HCT116 (cell line): ENCODE measurements at regions not wholly inside any gene's neighbourhood (a gene's known extent, or its start where the extent isn't known, plus 50 kb on each side); places are given as distances from the start of the nearest gene placed in this dataset.

ENCODE experiments used
- ATAC-seq: fragments of 200-7000 bp; cut with Tn5 transposase; 2 replicates; pipeline ENCODE4 v1.9.1; 2020; ENCODE audit warnings: mild to moderate bottlenecking, moderate library complexity
- BruUV-seq: library from RNA; stranded (reverse); fragments of 400-500 nt; replicated peaks from 2 replicates; lab custom pipeline; 2021; lab: Mats Ljungman, UMichigan
- CTCF ChIA-PET: fragments of 300-600 bp; sonication (Branson Sonifier 250); formaldehyde crosslinking; loops from one replicate; lab custom pipeline; 2021; ENCODE audit warnings: antibody characterized with exemption; lab: Charles Lee
- POLR2A ChIA-PET: fragments of 300-600, 350-600 bp; sonication (Branson Sonifier 250); formaldehyde crosslinking; loops from one replicate; lab custom pipeline; 2021; ENCODE audit warnings: antibody characterized with exemption; lab: Charles Lee
- RAD21 ChIA-PET, 2 experiments: fragments of 300-600 bp; sonication (Branson Sonifier 250); formaldehyde crosslinking; loops; one replicate each; lab custom pipeline; 2023; ENCODE audit warnings: low total read pairs in 2 of 2; ENCODE audit not compliant: uncharacterized antibody in 2 of 2, unreplicated experiment in 2 of 2, low non-redundant PET in 1 of 2; lab: Charles Lee
- DNase-seq: peaks from one replicate; pipeline ENCODE4 v3.0.0-alpha.2; 2010; ENCODE audit warnings: low read depth, low spot score
- H2AFZ ChIP-seq: fragments of 200-600 bp; shearing (Covaris generic), sonication (generic); 2 replicates; pipeline ENCODE4 v1.6.1; 2017; ENCODE audit warnings: low read depth, mixed run types, mixed read lengths, antibody characterized with exemption, low read length; ENCODE audit not compliant: poor library complexity, severe bottlenecking
- H3K27ac ChIP-seq: 2 replicates; pipeline ENCODE4 v1.5.1; 2012; ENCODE audit warnings: low read depth, low read length
- H3K27me3 ChIP-seq: fragments of 200-600 bp; sonication (generic); 2 replicates; pipeline ENCODE4 v1.6.1; 2016; ENCODE audit warnings: mixed run types, low read length, mixed read lengths; ENCODE audit not compliant: insufficient read depth
- H3K36me3 ChIP-seq, 2 experiments: fragments of 200-500 bp in 1 of 2; fragments of 200-600 bp in 1 of 2; sonication (Bioruptor generic) in 1 of 2; sonication (generic) in 1 of 2; 2 replicates each; pipeline versions ENCODE4 v1.5.1 to v1.6.1; 2014 to 2016; ENCODE audit warnings: low read length in 2 of 2, inconsistent platforms in 1 of 2, mixed read lengths in 1 of 2, mixed run types in 1 of 2; ENCODE audit not compliant: insufficient read depth in 2 of 2, control insufficient read depth in 1 of 2
- H3K4me1 ChIP-seq, 2 experiments: fragments of 200-600 bp in 1 of 2; sonication (generic) in 1 of 2; 2 replicates each; pipeline versions ENCODE4 v1.5.1 to v1.6.1; 2012 to 2017; ENCODE audit warnings: low read length in 2 of 2, inconsistent platforms in 1 of 2, mild to moderate bottlenecking in 1 of 2, mixed read lengths in 1 of 2, mixed run types in 1 of 2, moderate library complexity in 1 of 2; ENCODE audit not compliant: insufficient read depth in 2 of 2, control insufficient read depth in 1 of 2
- H3K4me2 ChIP-seq: fragments of 200-600 bp; sonication (generic); 2 replicates; pipeline ENCODE4 v1.6.1; 2017; ENCODE audit warnings: mixed run types, low read length, mixed read lengths
- H3K4me3 ChIP-seq, 2 experiments: fragments of 200-600 bp in 1 of 2; sonication (generic) in 1 of 2; replicated peaks in 1 of 2; 2 replicates each; pipeline ENCODE4 v1.5.1; 2011 to 2016; ENCODE audit warnings: low read length in 2 of 2, control low read depth in 1 of 2, low read depth in 1 of 2, mild to moderate bottlenecking in 1 of 2, mixed read lengths in 1 of 2, mixed run types in 1 of 2
- H3K79me2 ChIP-seq: fragments of 200-600 bp; sonication (generic); 2 replicates; pipeline ENCODE4 v1.6.1; 2017; ENCODE audit warnings: mild to moderate bottlenecking, mixed run types, low read length, moderate library complexity, mixed read lengths; ENCODE audit not compliant: insufficient read depth
- H3K9ac ChIP-seq: fragments of 200-600 bp; sonication (generic); 2 replicates; pipeline ENCODE4 v1.6.1; 2016; ENCODE audit warnings: low read length, mixed read lengths
- H3K9me2 ChIP-seq: fragments of 200-600 bp; sonication (generic), shearing (Covaris generic); 2 replicates; pipeline ENCODE4 v1.6.1; 2017; ENCODE audit warnings: mixed run types, mild to moderate bottlenecking, moderate library complexity; ENCODE audit not compliant: insufficient read depth
- H3K9me3 ChIP-seq, 2 experiments: fragments of 200-500 bp in 1 of 2; fragments of 200-600 bp in 1 of 2; sonication (Bioruptor generic) in 1 of 2; sonication (generic) in 1 of 2; 2 replicates each; pipeline ENCODE4 v1.6.1; 2014 to 2017; ENCODE audit warnings: low read length in 2 of 2, mixed read lengths in 2 of 2, inconsistent platforms in 1 of 2, low read depth in 1 of 2, mild to moderate bottlenecking in 1 of 2, mixed run types in 1 of 2, moderate library complexity in 1 of 2; ENCODE audit not compliant: control insufficient read depth in 1 of 2, insufficient read depth in 1 of 2
- H4K20me1 ChIP-seq: fragments of 200-600 bp; sonication (generic), shearing (Covaris generic); 2 replicates; pipeline ENCODE4 v1.6.1; 2017; ENCODE audit warnings: mixed run types, mild to moderate bottlenecking, moderate library complexity; ENCODE audit not compliant: insufficient read depth
- ATF3 ChIP-seq: IDR thresholded peaks from 2 replicates; pipeline ENCODE4 v1.6.1; 2012
- EZH2phosphoT487 ChIP-seq: fragments of 200-600 bp; IDR thresholded peaks from 2 replicates; pipeline ENCODE4 v1.6.1; 2018; ENCODE audit warnings: antibody characterized with exemption, borderline replicate concordance
- FOSL1 ChIP-seq: IDR thresholded peaks from 2 replicates; pipeline ENCODE4 v1.6.1; 2012; ENCODE audit warnings: low read depth
- POLR2A ChIP-seq: IDR thresholded peaks from 2 replicates; pipeline ENCODE4 v1.7.0; 2011; ENCODE audit warnings: borderline replicate concordance; ENCODE audit not compliant: insufficient read depth, insufficient read length; ENCODE audit errors: extremely low read depth
- SP1 ChIP-seq: IDR thresholded peaks from 2 replicates; pipeline ENCODE4 v1.6.1; 2012; ENCODE audit warnings: low read depth
- SRF ChIP-seq: IDR thresholded peaks from 2 replicates; pipeline ENCODE4 v1.6.1; 2012; ENCODE audit warnings: low read depth
- TCF7L2 ChIP-seq: IDR thresholded peaks from 2 replicates; pipeline ENCODE4 v1.7.0; 2011; ENCODE audit warnings: borderline replicate concordance, inconsistent platforms; ENCODE audit not compliant: insufficient read depth, insufficient read length; ENCODE audit errors: extremely low read depth
- intact Hi-C: fragments of 100-400 bp; cut with micrococcal nuclease; formaldehyde crosslinking; loops from 2 replicates; pipeline ENCODE4 v1.10.0; 2022

- DNase-seq (no peak), ATAC-seq (no peak)
- H3K9me3 ChIP-seq: peaks cover 10 to 20% of the 10 kb centered on the region in 2 experiments; a peak in 2 of 4 replicates
- no peaks in the 10 kb centered on the region for H3K36me3 ChIP-seq
- intact Hi-C loops: no loop called here
- no peaks in the 10 kb centered on the region for H4K20me1 ChIP-seq
- no peaks in the 10 kb centered on the region for H3K9me2 ChIP-seq
- no peak overlapping the region for H3K9ac ChIP-seq
- CTCF ChIA-PET: no interaction called here
- no peak overlapping the region for H3K4me2 ChIP-seq
- no peak overlapping the region for H3K4me3 ChIP-seq
- no peaks in the 10 kb centered on the region for H3K4me1 ChIP-seq
- POLR2A ChIA-PET: no interaction called here
- no peak overlapping the region for H3K27ac ChIP-seq
- H3K27me3 ChIP-seq: no peaks in the 10 kb centered on the region
- RAD21 ChIA-PET: no interaction called here
- TF ChIP-seq POLR2A (no peak), ATF3 (no peak), SP1 (no peak), EZH2phosphoT487 (no peak), TCF7L2 (no peak)
- H3K79me2 ChIP-seq: no peaks in the 10 kb centered on the region
- no TSS peak for BruUV-seq
- H2AFZ ChIP-seq: no peak overlapping the region
These were observed 264.2 kb upstream of the PCDH15 start for GRCh38 chr10:55065185-55065584.

GRCh38 chr10:55063811-55064210, 262.8 kb upstream of the PCDH15 start:
- H3K27me3 ChIP-seq: no peaks in the 10 kb centered on the region
- peaks cover 10 to 22% of the 10 kb centered on the region in 2 experiments; a peak in 2 of 4 replicates for H3K9me3 ChIP-seq
- no peak for DNase-seq
- H4K20me1 ChIP-seq: no peaks in the 10 kb centered on the region
- BruUV-seq: no TSS peak
- no peak overlapping the region for H3K4me2 ChIP-seq
- no peak overlapping the region for H3K4me3 ChIP-seq
- no peaks in the 10 kb centered on the region for H3K79me2 ChIP-seq
- CTCF ChIA-PET: no interaction called here
- H2AFZ ChIP-seq: no peak overlapping the region
- H3K36me3 ChIP-seq: no peaks in the 10 kb centered on the region
- no peak overlapping the region for H3K27ac ChIP-seq
- ATAC-seq: no peak
- POLR2A ChIA-PET: no interaction called here
- TF ChIP-seq FOSL1: no peak
- no peak for TF ChIP-seq SRF
- H3K9me2 ChIP-seq: no peaks in the 10 kb centered on the region
- RAD21 ChIA-PET: no interaction called here
- H3K9ac ChIP-seq: no peak overlapping the region
- no peaks in the 10 kb centered on the region for H3K4me1 ChIP-seq
- intact Hi-C loops: no loop called here
